Anterior cingulate cortex (tissue), 58 donors: ENCODE measurements at regions not wholly inside any gene's neighbourhood (a gene's known extent, or its start where the extent isn't known, plus 50 kb on each side); places are given as distances from the start of the nearest gene placed in this dataset.
A peak's percentile ranks its signal among the peaks of the same experiment; 100 is the strongest.

Source experiments
- DNase-seq, 58 donors: peaks; one replicate each; lab custom pipeline; 2025; lab: John Stamatoyannopoulos, UW

DNA sequence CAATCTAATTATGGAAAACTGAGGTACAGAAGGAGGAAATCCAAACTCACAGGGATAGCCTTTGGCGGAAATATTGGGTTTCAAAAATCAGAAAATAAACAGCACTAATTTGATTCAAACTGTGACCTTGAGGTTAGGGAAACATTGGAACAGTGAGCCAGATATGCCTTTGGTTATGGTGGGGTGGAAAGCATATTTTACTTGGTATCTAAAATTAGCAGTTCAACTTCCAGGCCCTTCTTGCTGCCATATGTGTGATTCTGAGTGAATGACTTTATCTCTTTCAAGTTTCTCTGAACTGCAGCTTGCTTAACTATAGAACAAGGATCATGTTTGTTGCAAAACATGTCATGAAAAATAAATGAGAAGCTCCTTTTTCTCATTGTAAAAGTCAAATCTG is 240.9 kb upstream of the VEGFC start:
- no peak for DNase-seq

DNA sequence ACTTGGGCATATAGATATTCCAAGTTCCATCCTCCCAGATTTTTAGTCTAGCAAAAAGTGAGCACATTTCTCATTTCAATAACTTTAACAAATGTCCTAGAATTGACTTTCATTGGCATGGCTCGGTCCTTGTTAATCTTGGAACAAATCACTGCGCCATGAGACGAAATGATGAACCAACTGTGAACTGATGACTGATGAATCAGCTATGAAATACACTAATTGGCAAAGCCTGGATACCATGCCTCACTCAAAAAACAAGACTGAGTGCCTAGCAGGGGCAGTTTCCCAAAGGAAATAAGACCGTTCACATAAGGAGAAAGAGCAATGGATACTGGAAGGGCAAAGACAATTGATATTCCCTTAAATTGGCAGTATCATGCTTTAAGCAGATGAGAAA is 248.6 kb upstream of the VEGFC start:
- DNase-seq = no peak

DNA sequence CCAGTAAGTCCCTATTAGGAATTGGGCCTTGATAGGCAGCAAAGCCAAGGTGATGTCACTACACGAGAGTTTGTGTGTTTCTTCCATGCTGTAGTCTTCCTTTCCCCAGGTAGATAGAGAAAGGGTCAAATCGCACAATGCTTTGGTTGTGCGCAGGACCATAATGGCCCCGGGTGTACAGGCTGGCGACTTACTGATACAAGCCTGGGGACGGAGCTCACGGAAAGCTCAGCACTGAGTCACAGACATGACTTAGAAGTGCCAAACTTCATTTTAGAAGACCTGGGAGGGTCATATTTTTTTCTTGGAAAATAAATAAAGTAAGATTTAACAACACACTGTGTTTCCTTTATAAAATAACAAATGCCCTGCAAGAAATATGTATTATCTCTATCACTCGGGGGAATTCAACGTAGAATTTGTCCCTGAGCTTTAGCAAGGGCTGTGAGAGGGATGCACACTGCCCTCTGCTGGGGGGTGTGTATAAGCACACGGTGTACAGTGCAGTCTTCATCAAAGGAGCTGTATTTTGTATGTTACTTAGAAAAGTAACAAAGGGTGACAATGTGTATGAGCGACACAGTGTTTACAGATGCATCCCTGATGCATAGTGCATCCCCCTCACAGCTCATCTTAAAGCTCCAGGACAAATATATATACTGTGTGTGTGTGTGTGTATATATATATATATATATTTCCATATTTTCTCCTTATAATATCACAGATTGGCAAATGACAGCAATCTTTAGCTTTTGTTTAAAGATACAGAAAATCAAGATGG is 254.5 kb upstream of the VEGFC start:
- peak in 48 of 58 donors; percentile 1 to 69 (median 22) for DNase-seq

DNA sequence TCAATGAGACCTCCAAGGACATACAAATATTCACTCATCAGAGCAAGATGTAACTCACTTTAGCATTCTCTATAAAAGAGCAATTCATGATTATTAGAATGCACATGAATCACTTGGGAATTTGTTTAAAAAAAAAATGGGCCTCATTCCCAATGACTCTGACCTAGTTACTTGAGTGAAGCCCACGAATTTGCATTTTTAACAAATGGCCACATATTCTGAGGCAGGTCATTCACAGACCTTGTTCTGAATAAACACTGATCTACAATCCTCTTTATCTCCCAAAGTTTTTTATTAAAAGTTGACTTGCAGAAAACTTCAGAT is 255.1 kb upstream of the VEGFC start:
- no peak for DNase-seq

DNA sequence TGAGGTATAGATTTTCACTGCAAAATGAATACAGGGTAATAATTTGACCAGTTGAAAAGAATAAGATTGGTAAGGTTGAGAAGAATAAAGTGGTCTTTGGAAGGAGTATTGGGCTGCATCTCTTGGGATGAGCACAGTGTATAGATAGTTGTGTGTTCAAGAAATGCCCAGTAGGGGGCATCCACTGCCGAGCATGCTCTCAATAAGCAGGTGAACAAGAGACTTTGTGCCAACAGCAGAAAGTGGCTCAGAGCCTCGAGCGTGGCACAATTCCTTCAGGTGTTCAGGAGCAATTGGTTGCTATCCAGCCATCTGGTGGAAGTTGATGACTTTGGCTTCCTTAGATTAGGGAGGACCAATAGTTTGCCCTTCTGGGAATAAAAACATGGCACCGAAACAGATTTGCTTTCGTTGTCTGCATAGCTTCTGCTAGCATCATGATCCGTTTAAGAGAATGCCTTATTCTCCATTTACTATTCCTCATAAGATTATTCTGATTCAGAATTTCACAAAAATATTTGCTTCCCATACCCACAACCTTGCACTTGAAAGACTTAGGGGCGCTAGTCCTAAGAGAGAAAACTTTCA is 258.1 kb upstream of the NEIL3 start:
- no peak for DNase-seq

DNA sequence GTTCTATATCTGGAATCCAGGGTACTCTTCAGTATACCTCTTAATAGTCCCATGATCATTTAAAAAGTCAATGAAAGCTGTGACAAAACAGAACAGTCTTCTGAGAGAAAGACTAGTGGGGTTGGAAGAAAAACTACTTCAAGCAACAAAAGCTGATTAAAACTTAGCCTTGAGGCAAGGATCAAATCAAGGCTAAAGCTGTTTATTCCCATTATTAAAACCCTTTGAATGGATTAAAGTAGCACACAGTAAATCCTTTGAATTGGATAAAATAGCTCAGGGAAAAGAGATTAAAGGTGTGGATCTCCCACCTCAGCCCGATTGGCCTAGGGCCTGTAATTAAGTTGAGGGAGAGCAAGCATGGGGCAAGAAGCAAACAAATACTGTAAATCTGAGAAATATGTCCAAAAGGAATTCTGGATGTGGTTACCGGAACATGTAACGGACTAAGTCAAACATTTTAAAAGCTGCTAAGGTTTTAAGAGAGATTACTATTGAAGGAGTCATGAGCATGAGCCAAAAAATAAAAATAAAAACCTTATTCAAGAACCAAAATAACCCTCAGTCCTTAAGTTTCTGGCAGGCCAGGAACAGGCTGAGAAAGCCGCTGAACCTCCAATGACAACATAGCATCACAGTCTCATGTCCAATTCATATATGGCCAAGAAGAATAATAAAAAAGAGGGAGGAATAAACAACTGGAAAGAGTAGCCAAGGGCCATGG is 257.3 kb upstream of the NEIL3 start:
- no peak for DNase-seq

DNA sequence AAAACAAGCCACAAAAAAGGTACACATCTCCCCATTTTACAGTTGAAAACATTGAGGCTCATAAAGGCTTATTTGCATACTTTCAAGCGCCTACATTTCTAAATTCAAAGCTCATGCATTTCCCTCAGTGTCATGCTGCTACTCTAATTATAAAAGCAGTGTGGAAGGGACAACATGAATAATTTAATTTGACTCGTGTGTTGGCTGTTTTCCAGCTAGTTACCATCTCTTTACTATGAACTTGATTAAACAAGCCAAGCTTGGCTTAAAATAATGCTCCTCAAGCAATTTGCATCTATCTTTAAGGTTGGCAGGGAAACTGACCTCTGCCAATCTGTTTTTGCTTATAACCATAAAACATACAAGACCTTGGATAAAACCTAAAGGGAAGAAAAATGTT is 252.5 kb upstream of the NEIL3 start:
- no peak for DNase-seq

DNA sequence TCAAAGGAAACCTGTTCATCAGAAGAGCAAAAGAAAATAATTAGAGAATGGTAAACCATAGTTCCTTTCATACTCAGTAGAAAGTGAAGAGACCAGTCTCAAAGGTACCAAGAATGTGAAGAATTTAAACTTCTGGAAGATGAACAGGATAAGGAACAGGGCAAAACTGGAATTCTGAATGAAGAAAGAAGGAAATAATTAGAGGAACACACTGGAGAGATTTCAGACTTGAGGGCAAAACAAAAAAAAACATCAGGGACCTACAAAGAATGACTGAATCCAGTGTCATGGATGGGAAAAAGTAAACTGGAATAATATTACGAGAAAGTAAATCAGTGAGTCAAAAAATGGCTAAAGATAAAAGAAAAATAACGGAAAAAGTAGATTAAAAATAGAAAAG is 245.6 kb upstream of the NEIL3 start:
- no peak for DNase-seq

DNA sequence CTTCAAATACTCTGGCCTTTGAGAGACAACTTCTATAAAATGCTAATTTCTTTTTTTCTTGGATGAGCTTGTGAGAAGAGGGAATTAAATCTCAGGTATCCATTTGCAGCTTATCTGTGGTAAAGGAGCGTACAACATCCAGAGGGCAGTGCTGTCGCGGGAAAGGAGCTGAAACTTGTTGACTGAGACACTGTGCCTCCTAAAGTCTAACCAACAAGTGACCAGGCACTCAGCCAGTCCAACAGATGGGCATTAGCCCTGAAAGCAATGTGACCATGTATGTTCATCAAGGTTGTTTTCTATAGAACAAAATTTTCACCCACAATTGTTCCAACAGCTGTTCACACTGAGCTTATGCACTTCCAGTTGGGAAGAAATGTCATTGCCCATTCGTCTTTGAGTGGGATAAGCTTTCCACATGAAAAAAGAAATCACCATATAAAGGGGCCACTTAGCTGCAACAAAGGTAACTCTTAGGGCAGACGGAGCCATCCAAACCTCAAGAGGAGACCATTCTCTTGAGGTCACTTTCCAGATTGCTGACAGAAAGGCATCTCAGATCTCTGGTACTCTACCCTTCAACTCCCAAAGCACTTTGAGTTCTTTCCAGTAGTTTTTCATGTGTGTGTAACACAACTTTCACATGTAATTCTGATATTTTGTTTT is 244.8 kb upstream of the NEIL3 start:
- no peak for DNase-seq

DNA sequence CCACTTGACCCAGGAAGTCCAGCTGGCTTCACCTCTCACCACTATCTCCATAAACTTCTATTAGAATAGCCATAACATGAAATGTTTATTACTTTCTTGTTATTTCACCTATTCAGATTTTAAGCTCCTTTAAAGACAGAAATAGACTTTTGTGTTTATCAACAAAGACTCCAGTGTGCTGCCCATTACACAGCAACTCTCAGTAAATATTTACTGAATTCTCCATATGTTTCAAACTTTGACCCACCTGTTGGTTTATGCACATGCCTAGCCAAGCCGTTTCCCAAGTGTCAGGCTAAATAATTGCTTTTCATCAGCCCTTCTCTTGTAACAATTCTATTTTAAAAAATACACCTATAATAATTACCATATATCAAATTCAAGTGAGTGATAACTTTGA is 242.9 kb upstream of the NEIL3 start:
- DNase-seq = no peak

DNA sequence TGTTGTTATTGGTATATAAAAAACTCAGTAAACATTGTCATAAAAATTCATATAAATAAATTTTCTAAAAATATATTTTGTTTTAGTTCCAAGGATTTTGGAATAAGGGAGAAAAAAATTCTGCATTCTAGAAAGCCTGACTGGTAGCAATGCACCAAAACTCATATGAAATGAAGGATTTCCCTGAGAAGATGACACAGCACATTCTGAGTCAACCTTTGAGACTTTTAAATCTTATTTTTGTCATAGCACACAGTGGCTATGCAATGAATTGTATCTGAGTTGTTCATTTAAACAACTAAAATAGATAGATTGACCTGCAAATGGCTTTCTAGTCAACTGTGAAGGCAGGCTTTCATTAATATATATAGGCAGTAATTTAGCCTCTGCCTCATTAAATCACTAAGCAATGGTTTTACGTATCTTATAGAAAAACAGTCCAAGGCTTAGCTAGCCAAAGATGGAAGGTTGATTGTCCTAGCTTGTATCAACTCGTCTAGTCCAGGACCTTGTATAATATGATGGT is 239.1 kb upstream of the NEIL3 start:
- no peak for DNase-seq

DNA sequence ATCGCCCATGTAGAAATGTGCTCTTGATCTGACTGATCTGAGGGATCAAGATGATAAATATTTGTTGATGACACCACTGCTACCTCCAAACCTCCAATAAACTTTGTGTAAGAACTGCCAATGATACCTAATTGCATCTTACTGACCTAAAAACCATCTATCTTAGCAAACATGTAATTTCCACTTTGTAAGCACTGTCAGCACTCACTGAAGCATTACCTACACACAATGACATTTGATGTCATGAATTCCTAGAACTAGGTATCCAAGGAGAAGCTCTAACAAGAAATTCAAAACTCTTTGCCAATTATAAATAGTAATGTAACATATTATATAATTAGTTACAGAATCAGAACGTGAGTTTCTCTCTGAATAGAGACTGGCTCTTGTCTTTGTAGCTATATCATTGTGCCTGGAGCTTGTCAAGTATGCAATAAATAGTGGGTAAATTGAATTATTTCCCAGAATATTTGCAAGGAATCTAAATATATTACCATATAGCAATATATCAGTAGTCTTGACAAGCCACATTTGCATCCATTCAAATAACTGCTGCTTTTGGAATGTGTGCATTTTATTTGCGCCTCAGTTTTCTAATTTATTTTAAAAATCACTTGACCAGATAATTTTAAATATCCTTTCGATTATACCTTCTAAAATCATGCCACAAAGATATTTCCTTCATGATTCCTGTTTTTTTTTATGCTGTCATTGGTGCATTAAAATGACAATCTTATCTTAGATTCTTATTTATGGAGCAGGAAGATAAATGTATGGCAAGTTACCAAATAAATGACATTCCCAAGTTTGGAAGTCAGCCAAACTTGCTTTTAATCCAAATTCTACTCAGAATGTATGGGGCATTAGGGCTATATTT is 232.3 kb upstream of the NEIL3 start:
- DNase-seq = no peak

DNA sequence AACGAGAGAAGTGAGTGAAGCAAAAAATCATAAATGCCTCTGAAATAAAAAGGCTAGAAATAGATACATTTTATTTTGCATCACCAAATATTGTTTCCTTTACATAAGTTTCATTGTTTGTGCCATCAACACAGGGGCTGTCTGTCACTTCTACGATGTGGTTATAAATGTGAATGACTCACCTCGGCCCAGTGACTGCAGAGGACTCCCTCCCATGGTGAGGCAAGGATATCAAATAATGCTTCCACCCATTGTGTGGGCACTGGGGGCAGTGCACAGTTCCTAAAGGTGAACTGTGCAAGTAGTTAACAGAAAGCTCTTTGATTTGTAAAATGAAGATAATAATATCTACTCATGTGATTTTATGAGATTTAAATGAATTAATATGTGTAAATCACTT is 230.3 kb upstream of the NEIL3 start:
- no peak for DNase-seq

DNA sequence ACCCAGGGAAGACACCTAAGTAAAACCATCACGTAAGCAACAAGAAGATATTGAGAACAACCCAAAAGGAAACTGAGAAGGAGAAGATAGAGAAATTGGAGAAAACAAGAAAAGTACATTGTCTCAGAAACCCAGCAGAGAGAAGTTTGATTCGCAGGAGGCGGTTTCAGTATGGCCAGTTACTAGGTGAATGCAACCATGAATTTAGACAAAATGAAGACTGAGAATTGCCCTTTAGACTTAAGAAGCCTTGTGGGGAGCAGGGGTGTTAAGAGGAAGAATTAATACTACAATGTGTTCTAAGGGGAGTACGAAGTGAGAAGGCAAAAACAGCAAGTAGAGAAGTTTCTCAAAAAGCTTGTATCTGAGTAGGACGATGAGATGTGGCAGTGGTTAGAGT is 229.3 kb upstream of the NEIL3 start:
- no peak for DNase-seq

DNA sequence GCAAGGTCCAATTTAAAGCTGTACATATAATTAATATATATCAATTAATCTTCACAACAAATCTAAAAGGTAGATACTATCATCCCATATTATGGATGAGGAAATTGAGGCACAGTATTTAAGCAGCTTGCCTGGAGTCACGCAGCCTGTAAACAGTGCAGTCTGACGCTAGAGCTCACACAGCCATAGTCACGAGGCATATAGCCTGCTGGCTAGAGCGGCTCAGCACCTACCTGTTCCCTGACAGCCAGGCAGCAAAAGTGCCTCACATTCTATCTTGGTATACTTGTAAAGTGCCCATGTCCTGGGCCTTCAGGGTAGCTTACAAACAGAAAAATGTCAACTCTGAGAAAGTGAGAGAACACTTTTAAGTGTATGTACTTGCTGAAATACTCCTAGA is 222.6 kb upstream of the NEIL3 start:
- no peak for DNase-seq

DNA sequence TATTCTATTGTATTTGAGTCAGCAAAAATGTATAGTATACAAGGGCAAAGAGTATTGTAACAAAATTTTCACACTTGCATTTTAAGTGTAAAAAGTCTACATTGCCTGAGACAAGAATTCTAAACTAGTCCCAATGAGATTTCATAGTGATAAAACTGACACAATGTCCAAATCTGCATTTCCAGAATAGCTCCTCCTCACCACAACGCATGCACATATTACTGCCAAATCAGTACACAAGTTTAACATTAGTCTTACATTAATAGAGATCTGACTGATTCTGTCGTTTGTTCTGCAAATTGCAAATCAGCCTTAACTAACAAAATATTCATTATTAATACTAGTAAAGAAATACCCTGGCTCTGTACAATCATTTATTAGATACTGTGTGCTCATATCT is 222.2 kb upstream of the NEIL3 start:
- no peak for DNase-seq

DNA sequence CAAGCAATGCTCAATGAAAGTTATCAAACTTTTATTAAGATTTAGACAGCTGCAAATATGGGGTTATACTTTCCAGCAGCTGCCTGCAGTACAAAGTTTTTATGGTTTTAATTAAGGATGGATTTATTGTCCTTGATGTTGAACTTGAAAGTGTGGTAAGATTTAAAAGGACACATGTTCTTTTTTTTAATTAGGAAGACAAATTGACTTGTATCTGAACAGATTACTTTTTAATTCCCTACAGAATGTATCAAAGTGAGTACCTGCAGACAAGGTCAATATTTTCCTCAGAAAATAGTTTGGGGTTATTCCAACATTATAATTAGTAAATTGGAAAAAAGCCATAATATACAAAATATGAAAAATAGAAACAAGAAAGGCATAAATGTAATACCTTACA is 218.2 kb upstream of the NEIL3 start:
- DNase-seq = no peak

DNA sequence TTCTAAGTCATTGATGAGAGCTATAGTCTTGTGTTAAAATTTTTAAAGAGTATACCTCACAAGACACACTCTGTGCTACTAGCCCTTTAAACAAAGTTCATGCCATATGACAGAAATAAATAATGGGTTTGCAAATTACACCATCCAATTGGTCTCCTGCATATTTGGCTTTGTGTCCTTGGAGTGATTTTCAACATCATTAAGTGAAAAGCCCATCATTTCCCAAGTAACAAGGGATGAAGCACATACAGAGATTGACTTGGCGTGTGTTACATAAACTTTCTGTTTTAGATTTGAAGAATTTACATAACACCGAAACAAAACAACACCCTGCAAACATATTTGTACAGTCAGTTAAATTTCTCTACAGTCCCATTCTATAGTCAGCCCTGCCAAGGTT is 216.9 kb upstream of the NEIL3 start:
- DNase-seq = no peak

DNA sequence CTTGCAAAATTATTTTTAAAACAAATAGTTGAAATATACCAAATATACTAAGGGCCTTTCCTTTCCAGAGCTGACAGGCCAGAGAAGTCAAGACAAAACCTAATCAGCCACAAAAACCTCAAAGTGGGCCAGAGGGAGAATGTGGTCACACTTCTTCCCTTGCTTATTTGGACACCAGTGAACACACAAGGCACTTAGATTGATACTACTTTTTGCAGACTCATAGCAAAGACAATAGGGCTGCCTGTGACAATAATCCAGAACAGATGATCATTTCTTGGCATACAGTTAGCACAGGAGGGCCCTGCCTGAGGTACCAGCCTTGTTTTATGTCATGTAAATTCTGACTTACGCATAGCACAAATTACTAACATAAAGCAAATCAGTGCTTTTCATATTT is 215.7 kb upstream of the NEIL3 start:
- no peak for DNase-seq

DNA sequence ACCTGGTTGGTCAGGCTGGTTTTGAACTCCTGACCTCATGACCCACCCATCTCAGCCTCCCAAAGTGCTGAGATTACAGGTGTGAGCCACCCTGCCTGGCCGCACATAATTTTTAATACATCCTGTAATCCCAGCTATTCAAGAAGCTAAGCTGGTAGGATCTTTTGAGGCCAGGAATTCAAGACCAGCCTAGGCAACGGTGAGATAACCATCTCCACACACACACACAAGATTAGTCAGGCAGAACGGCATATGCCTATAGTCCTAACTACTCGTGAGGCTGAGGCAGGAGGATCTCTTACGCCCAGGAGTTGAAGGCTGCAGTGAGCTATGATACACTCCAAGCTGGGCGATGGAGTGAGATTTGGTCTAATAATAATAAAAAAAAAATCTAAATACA is 212.4 kb upstream of the NEIL3 start:
- DNase-seq = no peak
